ENCODE measurements at regions not wholly inside any gene's neighbourhood (a gene's known extent, or its start where the extent isn't known, plus 50 kb on each side); places are given as distances from the start of the nearest gene placed in this dataset.

DNA sequence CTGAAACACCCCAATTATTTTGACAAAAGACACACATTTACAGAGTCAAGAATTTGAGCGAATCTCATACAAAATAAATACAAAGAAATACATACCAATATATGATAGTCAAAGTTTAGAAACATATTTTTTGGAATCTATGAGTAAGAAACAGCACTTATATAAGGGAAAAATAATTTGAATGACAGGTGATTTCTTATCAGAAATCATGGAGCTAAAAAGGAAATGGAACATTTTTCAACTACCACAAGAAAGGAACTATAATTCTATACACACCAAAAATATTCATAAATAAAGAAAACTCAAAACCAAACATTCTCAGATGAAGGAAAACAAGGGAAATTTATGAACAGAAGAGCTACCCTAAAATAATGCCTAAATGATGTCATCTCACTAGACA is 1226.6 kb downstream of the PCDH9 start:
- no peak for TF ChIP-seq POLR2A (IDR thresholded peaks at IDR 0.05; ENCODE audit: low read length)
- TF ChIP-seq GATA1 (IDR thresholded peaks at IDR 0.05; ENCODE audit: low read depth, low read length) = no peak
